Neural progenitor cell (in vitro differentiated cells): ENCODE measurements at regions not wholly inside any gene's neighbourhood (a gene's known extent, or its start where the extent isn't known, plus 50 kb on each side); places are given as distances from the start of the nearest gene placed in this dataset.

Experiments used
- DNase-seq: peaks from one replicate; pipeline ENCODE4 v3.0.0-alpha.2; 2016; ENCODE audit warnings: low spot score
- H2AFZ ChIP-seq: fragments of 200-600 bp; sonication (generic); replicated peaks from 2 replicates; pipeline ENCODE4 v1.6.1; 2016; ENCODE audit warnings: antibody characterized with exemption
- H3F3A ChIP-seq: fragments of 200-600 bp; sonication (generic); 2 replicates; pipeline ENCODE4 v1.6.1; 2016; ENCODE audit warnings: antibody characterized with exemption, low read depth
- H3K27ac ChIP-seq: fragments of 200-600 bp; sonication (generic); 2 replicates; pipeline ENCODE4 v1.5.1; 2016; ENCODE audit warnings: mild to moderate bottlenecking
- H3K27me3 ChIP-seq: fragments of 200-600 bp; sonication (generic); 2 replicates; pipeline ENCODE4 v1.6.1; 2016; ENCODE audit warnings: mild to moderate bottlenecking, moderate library complexity
- H3K36me3 ChIP-seq: fragments of 200-600 bp; sonication (generic); 2 replicates; pipeline ENCODE4 v1.5.1; 2016
- H3K4me1 ChIP-seq: fragments of 200-600 bp; sonication (generic); 2 replicates; pipeline ENCODE4 v1.6.1; 2016; ENCODE audit warnings: mixed run types
- H3K4me2 ChIP-seq: fragments of 200-600 bp; sonication (generic); 2 replicates; pipeline ENCODE4 v1.6.1; 2016
- H3K4me3 ChIP-seq: fragments of 200-600 bp; sonication (generic); 2 replicates; pipeline ENCODE4 v1.5.1; 2016
- H3K79me2 ChIP-seq: fragments of 200-600 bp; sonication (generic); 2 replicates; pipeline ENCODE4 v1.6.1; 2016; ENCODE audit warnings: low read depth
- H3K9ac ChIP-seq: fragments of 200-600 bp; sonication (generic); 2 replicates; pipeline ENCODE4 v1.6.1; 2016
- H3K9me3 ChIP-seq: fragments of 200-600 bp; sonication (generic); 2 replicates; pipeline ENCODE4 v1.5.1; 2016; ENCODE audit warnings: low read depth
- H4K20me1 ChIP-seq: fragments of 200-600 bp; sonication (generic); 2 replicates; pipeline ENCODE4 v1.6.1; 2016; ENCODE audit warnings: low read depth
- H3K27ac Mint-ChIP-seq: 3 replicates; pipeline ENCODE4 v1.8.0; 2021; ENCODE audit warnings: mixed read lengths
- H3K27me3 Mint-ChIP-seq: 2 replicates; pipeline ENCODE4 v1.8.0; 2022; ENCODE audit warnings: low read depth, mild to moderate bottlenecking, inconsistent platforms, moderate library complexity, mixed read lengths; ENCODE audit not compliant: insufficient read depth
- H3K36me3 Mint-ChIP-seq: 3 replicates; pipeline ENCODE4 v1.8.0; 2021; ENCODE audit warnings: mixed read lengths
- H3K4me1 Mint-ChIP-seq: 3 replicates; pipeline ENCODE4 v1.8.0; 2021; ENCODE audit warnings: mixed read lengths
- H3K4me3 Mint-ChIP-seq: 3 replicates; pipeline ENCODE4 v1.8.0; 2021; ENCODE audit warnings: mild to moderate bottlenecking, moderate library complexity, mixed read lengths
- H3K9me3 Mint-ChIP-seq: 3 replicates; pipeline ENCODE4 v1.8.0; 2020; ENCODE audit warnings: mixed read lengths
- EZH2 ChIP-seq: fragments of 200-600 bp; sonication (generic); IDR thresholded peaks from 2 replicates; pipeline ENCODE4 v1.6.1; 2017; ENCODE audit warnings: antibody characterized with exemption, mild to moderate bottlenecking, moderate library complexity
- EZH2phosphoT487 ChIP-seq: fragments of 200-600 bp; sonication (generic); IDR thresholded peaks from 2 replicates; pipeline ENCODE4 v1.6.1; 2017; ENCODE audit warnings: antibody characterized with exemption
- TF ChIP-seq, protein P1 (sequence below): fragments of 200-600 bp; sonication (generic); IDR thresholded peaks from 2 replicates; pipeline ENCODE4 v1.5.1; 2017; ENCODE audit warnings: antibody characterized with exemption, mild to moderate bottlenecking

DNA sequence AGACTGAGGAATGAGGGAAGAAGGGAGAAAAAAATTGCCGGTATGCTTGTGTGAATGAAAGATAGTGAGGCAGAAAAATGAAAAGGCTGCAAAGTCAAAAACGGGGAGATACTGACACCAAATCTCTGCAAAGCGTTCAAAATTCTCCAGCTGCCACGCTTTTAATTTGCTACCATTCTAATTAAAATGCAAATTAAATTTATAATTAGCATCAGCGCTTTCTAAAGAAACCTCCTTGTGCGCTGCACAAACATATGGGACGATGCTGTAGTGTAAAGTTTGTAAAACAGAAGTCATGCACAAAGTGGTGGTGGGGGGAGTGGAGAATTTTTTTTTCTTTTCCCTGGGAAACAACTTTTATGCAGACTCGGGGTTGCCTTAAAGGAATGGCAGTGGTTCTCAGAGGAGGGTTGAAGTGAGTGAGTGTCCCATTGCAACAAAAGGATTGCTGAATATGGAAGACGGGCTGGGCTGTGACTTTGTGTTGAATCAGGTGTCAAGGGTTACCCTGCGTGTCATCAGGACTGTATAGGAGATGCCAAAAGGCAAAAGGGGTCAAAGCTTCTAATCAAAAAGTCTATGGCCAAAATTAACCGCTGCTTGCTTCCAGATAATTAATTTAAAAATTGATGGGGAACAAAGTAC is 472.2 kb downstream of the NR2F2 start:
- Histone ChIP-seq H3F3A (no peaks in the 10 kb centered on the region), H3K9ac (no peak overlapping the region), H2AFZ (no peak overlapping the region), H3K79me2 (no peaks in the 10 kb centered on the region), H3K27ac (no peak overlapping the region), H3K36me3 (no peaks in the 10 kb centered on the region), H3K4me1 (peaks cover 30% of the 10 kb centered on the region), H3K27me3 (no peaks in the 10 kb centered on the region), H3K4me2 (no peak overlapping the region), H3K4me3 (no peak overlapping the region), H3K9me3 (no peaks in the 10 kb centered on the region), H4K20me1 (no peaks in the 10 kb centered on the region)
- H3K4me3 Mint-ChIP-seq: peak overlapping the region; percentile 8
- peaks cover 44% of the 10 kb centered on the region for H3K4me1 Mint-ChIP-seq
- peaks cover 5% of the 10 kb centered on the region for H3K27me3 Mint-ChIP-seq
- H3K27ac Mint-ChIP-seq: no peak overlapping the region
- H3K36me3 Mint-ChIP-seq: no peaks in the 10 kb centered on the region
- H3K9me3 Mint-ChIP-seq: peaks cover 9% of the 10 kb centered on the region
- TF ChIP-seq, protein P1, sequence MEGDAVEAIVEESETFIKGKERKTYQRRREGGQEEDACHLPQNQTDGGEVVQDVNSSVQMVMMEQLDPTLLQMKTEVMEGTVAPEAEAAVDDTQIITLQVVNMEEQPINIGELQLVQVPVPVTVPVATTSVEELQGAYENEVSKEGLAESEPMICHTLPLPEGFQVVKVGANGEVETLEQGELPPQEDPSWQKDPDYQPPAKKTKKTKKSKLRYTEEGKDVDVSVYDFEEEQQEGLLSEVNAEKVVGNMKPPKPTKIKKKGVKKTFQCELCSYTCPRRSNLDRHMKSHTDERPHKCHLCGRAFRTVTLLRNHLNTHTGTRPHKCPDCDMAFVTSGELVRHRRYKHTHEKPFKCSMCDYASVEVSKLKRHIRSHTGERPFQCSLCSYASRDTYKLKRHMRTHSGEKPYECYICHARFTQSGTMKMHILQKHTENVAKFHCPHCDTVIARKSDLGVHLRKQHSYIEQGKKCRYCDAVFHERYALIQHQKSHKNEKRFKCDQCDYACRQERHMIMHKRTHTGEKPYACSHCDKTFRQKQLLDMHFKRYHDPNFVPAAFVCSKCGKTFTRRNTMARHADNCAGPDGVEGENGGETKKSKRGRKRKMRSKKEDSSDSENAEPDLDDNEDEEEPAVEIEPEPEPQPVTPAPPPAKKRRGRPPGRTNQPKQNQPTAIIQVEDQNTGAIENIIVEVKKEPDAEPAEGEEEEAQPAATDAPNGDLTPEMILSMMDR: no peak
- TF ChIP-seq EZH2phosphoT487 (no peak), EZH2 (no peak)
- no peak for DNase-seq

DNA sequence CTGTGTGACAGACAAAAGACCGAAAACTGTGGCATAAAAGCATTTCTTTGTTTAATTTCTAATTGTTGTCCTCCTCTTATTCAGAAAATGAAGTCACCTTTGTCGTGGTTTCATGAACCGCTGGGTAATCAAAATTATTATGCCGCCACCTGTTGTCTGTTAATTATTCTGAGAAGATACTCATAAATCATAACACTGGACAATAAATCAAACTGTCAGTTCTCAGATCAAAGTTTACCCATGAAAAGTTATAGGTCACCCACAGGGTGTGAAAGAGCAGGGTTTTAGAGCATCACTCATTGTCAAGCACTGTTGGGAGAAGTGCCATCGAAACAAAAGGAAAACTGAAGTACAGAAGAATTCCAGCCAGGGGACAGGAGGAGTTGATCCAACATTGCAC is 474.3 kb downstream of the NR2F2 start:
- Mint-ChIP-seq H3K4me1 (peaks cover 42% of the 10 kb centered on the region), H3K27me3 (peaks cover 5% of the 10 kb centered on the region), H3K4me3 (no peak overlapping the region), H3K9me3 (peaks cover 9% of the 10 kb centered on the region), H3K27ac (no peak overlapping the region), H3K36me3 (no peaks in the 10 kb centered on the region)
- H3K4me2 ChIP-seq: peak overlapping the region; percentile 11
- no peak overlapping the region for H3K9ac ChIP-seq
- no peak overlapping the region for H3K27ac ChIP-seq
- no peak overlapping the region for H3K4me3 ChIP-seq
- H3K36me3 ChIP-seq: no peaks in the 10 kb centered on the region
- no peaks in the 10 kb centered on the region for H3K9me3 ChIP-seq
- no peaks in the 10 kb centered on the region for H3F3A ChIP-seq
- DNase-seq: no peak
- no peaks in the 10 kb centered on the region for H3K27me3 ChIP-seq
- no peaks in the 10 kb centered on the region for H3K79me2 ChIP-seq
- no peak overlapping the region for H2AFZ ChIP-seq
- peaks cover 30% of the 10 kb centered on the region for H3K4me1 ChIP-seq
- TF ChIP-seq, protein P1: no peak
- TF ChIP-seq EZH2phosphoT487: no peak
- TF ChIP-seq EZH2: no peak
- H4K20me1 ChIP-seq: no peaks in the 10 kb centered on the region

- Mint-ChIP-seq H3K27me3 (peaks cover 5% of the 10 kb centered on the region), H3K4me3 (no peak overlapping the region), H3K4me1 (peaks cover 35% of the 10 kb centered on the region), H3K9me3 (peaks cover 9% of the 10 kb centered on the region), H3K27ac (no peak overlapping the region), H3K36me3 (no peaks in the 10 kb centered on the region)
- Histone ChIP-seq H3K27ac (no peak overlapping the region), H3K4me1 (peaks cover 28% of the 10 kb centered on the region), H3K4me2 (no peak overlapping the region), H3K9ac (no peak overlapping the region), H3K27me3 (no peaks in the 10 kb centered on the region), H2AFZ (no peak overlapping the region), H3K36me3 (no peaks in the 10 kb centered on the region), H3F3A (no peaks in the 10 kb centered on the region), H3K9me3 (no peaks in the 10 kb centered on the region), H3K4me3 (no peak overlapping the region), H4K20me1 (no peaks in the 10 kb centered on the region), H3K79me2 (no peaks in the 10 kb centered on the region)
- DNase-seq: no peak
- TF ChIP-seq, protein P1: no peak
- TF ChIP-seq EZH2phosphoT487 (no peak), EZH2 (no peak)
Measured at GRCh38 chr15:96807361-96807760, 476.9 kb downstream of the NR2F2 start.
